HepG2 (cell line): ENCODE measurements at regions not wholly inside any gene's neighbourhood (a gene's known extent, or its start where the extent isn't known, plus 50 kb on each side); places are given as distances from the start of the nearest gene placed in this dataset.

Experiments
- ATAC-seq: fragments of 200-7000 bp; cut with Tn5 transposase; 3 replicates; pipeline ENCODE4 v1.9.1; 2020; ENCODE audit warnings: mild to moderate bottlenecking, moderate library complexity
- BruUV-seq: library from RNA; stranded (reverse); fragments of 400-500 nt; replicated peaks from 2 replicates; lab custom pipeline; 2021; lab: Mats Ljungman, UMichigan
- CTCF ChIA-PET: fragments of 300-600 bp; formaldehyde crosslinking; extraction: SDS; loops from one replicate; lab custom pipeline; 2021; ENCODE audit warnings: low total read pairs, inconsistent platforms, low intra/inter-chr PET ratio; lab: Yijun Ruan, JAX
- POLR2A ChIA-PET: fragments of 350-600 bp; sonication (Branson Sonifier 250); formaldehyde crosslinking; loops from one replicate; lab custom pipeline; 2020; ENCODE audit warnings: antibody characterized with exemption, inconsistent platforms; lab: Yijun Ruan, JAX
- DNase-seq: peaks from one replicate; pipeline ENCODE4 v3.0.0-alpha.2; 2015; ENCODE audit warnings: low spot score
- FAIRE-seq: peaks from 3 replicates; lab custom pipeline; 2011; peaks lifted over from hg19 to GRCh38; lab: Jason Lieb, UNC
- H2AFZ ChIP-seq: one replicate; pipeline ENCODE4 v1.6.1; 2011; ENCODE audit warnings: low read length, inconsistent platforms
- H3K27ac ChIP-seq: fragments of 300-600 bp; 3 replicates; pipeline ENCODE4 v1.8.0; 2011; ENCODE audit warnings: mixed run types, mild to moderate bottlenecking, mixed read lengths, low read length, inconsistent platforms; ENCODE audit not compliant: insufficient read depth; ENCODE audit errors: extremely low read length
- H3K27me3 ChIP-seq, 2 experiments: fragments of 200-600 bp in 1 of 2; 2 replicates in 1 of 2; 3 replicates in 1 of 2; pipeline versions ENCODE4 v1.6.0 to v1.8.0; 2011; ENCODE audit warnings: low read length in 2 of 2, mild to moderate bottlenecking in 2 of 2, moderate library complexity in 2 of 2, inconsistent platforms in 1 of 2; ENCODE audit not compliant: insufficient read depth in 2 of 2, control insufficient read depth in 1 of 2
- H3K36me3 ChIP-seq, 2 experiments: fragments of 200-600 bp in 1 of 2; replicated peaks in 1 of 2; 2 replicates in 1 of 2; 3 replicates in 1 of 2; pipeline versions ENCODE4 v1.5.1 to v1.8.0; 2011; ENCODE audit warnings: low read length in 2 of 2, inconsistent platforms in 1 of 2; ENCODE audit not compliant: insufficient read depth in 2 of 2, control insufficient read depth in 1 of 2
- H3K4me1 ChIP-seq: 2 replicates; pipeline ENCODE4 v1.5.1; 2012; ENCODE audit warnings: low read length, inconsistent platforms; ENCODE audit not compliant: insufficient read depth
- H3K4me2 ChIP-seq: 2 replicates; pipeline ENCODE4 v1.6.0; 2011; ENCODE audit warnings: low read depth, low read length, inconsistent platforms
- H3K4me3 ChIP-seq, 3 experiments: fragments of 200-600 bp in 1 of 3; sonication (generic), shearing (Covaris generic) in 1 of 3; replicated peaks in 1 of 3; 2 replicates each; pipeline ENCODE4 v1.5.1; 2011 to 2016; ENCODE audit warnings: low read length in 3 of 3, inconsistent platforms in 2 of 3, low read depth in 2 of 3, mild to moderate bottlenecking in 2 of 3, control low read depth in 1 of 3, mixed read lengths in 1 of 3; ENCODE audit not compliant: insufficient read depth in 1 of 3
- H3K79me2 ChIP-seq: one replicate; pipeline ENCODE4 v1.6.1; 2011; ENCODE audit warnings: low read length, inconsistent platforms; ENCODE audit not compliant: insufficient read depth
- H3K9ac ChIP-seq: 2 replicates; pipeline ENCODE4 v1.6.0; 2011; ENCODE audit warnings: mild to moderate bottlenecking, low read depth, low read length, inconsistent platforms; ENCODE audit not compliant: insufficient read depth
- H3K9me3 ChIP-seq: 2 replicates; pipeline ENCODE4 v1.5.1; 2012; ENCODE audit warnings: mild to moderate bottlenecking, low read length
- H4K20me1 ChIP-seq: 2 replicates; pipeline ENCODE4 v1.6.0; 2011; ENCODE audit warnings: inconsistent platforms, mild to moderate bottlenecking, low read length, moderate library complexity; ENCODE audit not compliant: insufficient read depth
- AHR ChIP-seq: IDR thresholded peaks from 2 replicates; pipeline ENCODE4 v1.6.1; 2018; ENCODE audit warnings: missing genetic modification reagents, missing compliant biosample characterization
- EZH2 ChIP-seq: conservative IDR thresholded peaks from 2 replicates; pipeline ENCODE4 v1.6.1; 2012; ENCODE audit warnings: mild to moderate bottlenecking, low read depth, low read length, moderate library complexity
- GABPB1 ChIP-seq: IDR thresholded peaks from 2 replicates; pipeline ENCODE4 v1.6.1; 2016; ENCODE audit warnings: mild to moderate bottlenecking, missing genetic modification reagents, moderate library complexity, missing compliant biosample characterization
- HNRNPK ChIP-seq: fragments of 200-400 bp; formaldehyde crosslinking; IDR thresholded peaks from 2 replicates; pipeline ENCODE4 v1.6.1; 2018; ENCODE audit warnings: low read length, low read depth, moderate library complexity, mild to moderate bottlenecking; ENCODE audit not compliant: poor library complexity, severe bottlenecking
- SP140L ChIP-seq: sonication (generic); formaldehyde crosslinking; IDR thresholded peaks from 2 replicates; pipeline ENCODE4 v1.4.0; 2020; ENCODE audit warnings: missing genetic modification reagents, borderline replicate concordance
- ZC3H13 ChIP-seq: sonication (generic); formaldehyde crosslinking; IDR thresholded peaks from 2 replicates; pipeline ENCODE4 v1.8.1; 2023; ENCODE audit warnings: mild to moderate bottlenecking, missing genetic modification reagents, moderate library complexity
- ZC3H4 ChIP-seq: sonication (generic); formaldehyde crosslinking; IDR thresholded peaks from 2 replicates; pipeline ENCODE4 v1.4.0; 2020; ENCODE audit warnings: missing genetic modification reagents, borderline replicate concordance
- ZNF605 ChIP-seq: sonication (generic); formaldehyde crosslinking; IDR thresholded peaks from 2 replicates; pipeline ENCODE4 v1.8.0; 2022; ENCODE audit warnings: mild to moderate bottlenecking, missing genetic modification reagents
- WGBS: methylation state at CpG from one replicate; pipeline ENCODE4 v1.1.6; 2017; ENCODE audit warnings: low lambda C conversion rate; 5-methylcytosine and 5-hydroxymethylcytosine counted together
- in situ Hi-C: cut with HindIII; loops from 2 replicates; pipeline ENCODE4 v1.10.0; 2017; ENCODE audit warnings: low pct_unique_long_range_greater_than_20kb; ENCODE audit not compliant: extremely low pct_ligation_motif_present
- intact Hi-C: fragments of 100-400 bp; cut with micrococcal nuclease; formaldehyde crosslinking; loops from one replicate; pipeline ENCODE4 v1.10.0; 2022; ENCODE audit not compliant: unreplicated experiment
- TF ChIP-seq, protein P1 (sequence below): sonication (generic); formaldehyde crosslinking; IDR thresholded peaks from 2 replicates; pipeline ENCODE4 v1.5.0; 2020; ENCODE audit warnings: missing genetic modification reagents, mild to moderate bottlenecking, borderline replicate concordance
- TF ChIP-seq, protein P2 (sequence below): sonication (generic); formaldehyde crosslinking; IDR thresholded peaks from 2 replicates; pipeline ENCODE4 v1.5.1; 2020; ENCODE audit warnings: missing genetic modification reagents, mild to moderate bottlenecking, borderline replicate concordance

DNA sequence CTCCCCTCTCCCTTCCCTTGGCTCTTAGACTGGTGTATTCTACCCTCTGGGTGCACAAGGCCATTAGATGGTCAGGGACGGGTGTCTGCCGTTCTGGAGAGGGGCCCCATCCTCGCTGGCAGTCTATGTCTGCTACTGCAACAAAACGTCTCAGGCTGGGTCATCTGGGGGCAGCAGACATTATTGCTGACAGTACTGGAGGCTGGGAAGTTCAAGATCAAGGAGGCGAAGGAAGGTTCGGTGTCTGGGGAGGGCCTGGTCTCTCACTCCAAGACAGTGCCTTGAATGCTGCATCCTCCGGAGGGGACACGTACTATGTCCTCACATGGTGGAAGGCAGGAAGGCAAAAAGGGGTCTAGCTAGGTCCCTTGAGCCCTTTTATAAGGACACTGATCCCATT is 93.4 kb upstream of the COL5A1 start (continued):
- TF ChIP-seq EZH2 (no peak), HNRNPK (no peak), GABPB1 (no peak), ZNF605 (no peak), AHR (no peak), ZC3H13 (CRISPR knock-in tag) (no peak), SP140L (CRISPR knock-in tag) (no peak)
- TF ChIP-seq, protein P1, sequence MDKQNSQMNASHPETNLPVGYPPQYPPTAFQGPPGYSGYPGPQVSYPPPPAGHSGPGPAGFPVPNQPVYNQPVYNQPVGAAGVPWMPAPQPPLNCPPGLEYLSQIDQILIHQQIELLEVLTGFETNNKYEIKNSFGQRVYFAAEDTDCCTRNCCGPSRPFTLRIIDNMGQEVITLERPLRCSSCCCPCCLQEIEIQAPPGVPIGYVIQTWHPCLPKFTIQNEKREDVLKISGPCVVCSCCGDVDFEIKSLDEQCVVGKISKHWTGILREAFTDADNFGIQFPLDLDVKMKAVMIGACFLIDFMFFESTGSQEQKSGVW, result no peak
- TF ChIP-seq, protein P2, sequence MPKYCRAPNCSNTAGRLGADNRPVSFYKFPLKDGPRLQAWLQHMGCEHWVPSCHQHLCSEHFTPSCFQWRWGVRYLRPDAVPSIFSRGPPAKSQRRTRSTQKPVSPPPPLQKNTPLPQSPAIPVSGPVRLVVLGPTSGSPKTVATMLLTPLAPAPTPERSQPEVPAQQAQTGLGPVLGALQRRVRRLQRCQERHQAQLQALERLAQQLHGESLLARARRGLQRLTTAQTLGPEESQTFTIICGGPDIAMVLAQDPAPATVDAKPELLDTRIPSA (CRISPR knock-in tag), result no peak

DNA sequence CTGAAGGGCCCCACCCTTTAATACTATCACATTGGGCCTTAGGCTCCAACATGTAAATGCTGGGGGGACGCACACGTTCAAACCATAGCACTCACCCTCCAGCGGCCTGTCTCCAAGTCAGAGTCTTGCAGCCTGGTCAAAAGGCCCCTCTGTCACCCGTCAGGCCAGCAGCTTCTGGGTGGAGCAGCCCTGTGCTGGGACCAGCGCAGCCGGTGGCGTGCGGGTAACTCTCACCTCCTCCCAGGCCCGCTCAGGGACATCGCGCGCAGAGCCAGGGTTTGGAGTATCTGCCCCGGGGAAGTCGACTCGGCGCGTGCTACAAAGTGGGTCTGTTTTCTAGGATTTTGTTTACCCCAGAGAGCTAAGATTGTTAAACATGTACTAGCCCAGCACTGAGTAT is 93.0 kb upstream of the COL5A1 start:
- H3K4me1 ChIP-seq, result no peaks in the 10 kb centered on the region
- no peak overlapping the region for H3K9ac ChIP-seq
- no peak overlapping the region for H3K4me3 ChIP-seq
- no peaks in the 10 kb centered on the region for H3K79me2 ChIP-seq
- BruUV-seq, result no TSS peak
- ATAC-seq (no peak), DNase-seq (no peak), FAIRE-seq (no peak)
- POLR2A ChIA-PET, result no interaction called here
- TF ChIP-seq ZC3H4 (CRISPR knock-in tag), result no peak
- WGBS, result no CpG with 5 or more reads among the region's 17 CpGs
- H3K9me3 ChIP-seq, result no peaks in the 10 kb centered on the region
- intact Hi-C loops (no loop called here), in situ Hi-C loops (no loop called here)
- H4K20me1 ChIP-seq, result no peaks in the 10 kb centered on the region
- H3K36me3 ChIP-seq, result no peaks in the 10 kb centered on the region
- H2AFZ ChIP-seq, result no peak overlapping the region
- no peak overlapping the region for H3K27ac ChIP-seq
- peaks cover 12 to 83% of the 10 kb centered on the region in 2 experiments; a peak in 4 of 5 replicates for H3K27me3 ChIP-seq
- CTCF ChIA-PET, result no interaction called here
- H3K4me2 ChIP-seq, result no peak overlapping the region
